HG02759 (cell line): ENCODE measurements at regions not wholly inside any gene's neighbourhood (a gene's known extent, or its start where the extent isn't known, plus 50 kb on each side); places are given as distances from the start of the nearest gene placed in this dataset.
"Not testable (repeated sequence)": the region's sequence is repeated elsewhere in the genome, so short reads cannot be mapped to it uniquely, and the experiment has no call there.

Source experiments
- ATAC-seq: cut with Tn5 transposase; IDR thresholded peaks from one replicate; pipeline ENCODE4 v1.9.1; 2021; ENCODE audit warnings: mild to moderate bottlenecking, moderate library complexity; ENCODE audit not compliant: unreplicated experiment

DNA sequence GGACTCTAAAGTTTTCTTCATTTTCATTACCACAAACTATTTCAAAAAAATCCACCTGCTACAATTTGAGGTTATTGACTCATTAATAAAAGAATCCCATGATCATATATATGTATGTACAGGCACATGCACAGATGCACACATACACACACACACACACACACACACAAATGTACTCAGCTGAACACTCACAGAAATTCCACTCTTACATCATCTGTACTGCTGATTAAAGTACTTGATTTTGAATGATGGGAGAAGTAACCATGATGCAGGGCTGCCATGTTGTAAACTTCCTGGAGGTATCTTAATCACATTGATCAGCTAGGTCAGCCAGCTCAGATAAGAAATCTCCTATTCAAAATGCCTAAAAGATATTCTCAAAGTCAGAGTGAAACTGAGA, 1313.2 kb upstream of the NRXN1 start:
- ATAC-seq, result no peak

DNA sequence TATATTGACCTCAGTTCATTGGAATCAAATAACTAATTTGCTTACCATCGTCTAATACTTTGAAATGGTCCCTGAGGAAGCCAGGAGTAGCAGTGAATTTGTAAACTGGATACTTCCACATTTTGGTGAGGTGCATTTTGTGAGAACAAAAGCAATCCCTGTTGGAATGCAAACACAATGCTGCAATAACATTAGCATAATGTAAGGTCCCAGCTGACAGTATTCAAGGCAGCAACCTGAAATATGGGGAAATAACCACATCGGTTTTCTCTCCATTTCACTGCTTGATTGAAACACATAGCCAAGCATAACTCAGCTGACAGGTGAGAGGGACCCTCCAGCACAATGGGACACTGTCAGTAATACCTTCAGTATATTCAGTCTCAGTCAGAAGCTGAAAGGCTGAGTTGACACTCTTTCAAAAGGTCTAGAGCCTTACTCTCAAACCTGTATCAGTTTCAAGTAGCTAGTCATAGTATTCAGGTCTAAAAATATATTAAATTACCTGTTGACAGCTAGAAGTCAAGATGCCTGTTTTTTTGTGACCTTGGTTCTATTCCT, 1311.9 kb upstream of the NRXN1 start:
- no peak for ATAC-seq

DNA sequence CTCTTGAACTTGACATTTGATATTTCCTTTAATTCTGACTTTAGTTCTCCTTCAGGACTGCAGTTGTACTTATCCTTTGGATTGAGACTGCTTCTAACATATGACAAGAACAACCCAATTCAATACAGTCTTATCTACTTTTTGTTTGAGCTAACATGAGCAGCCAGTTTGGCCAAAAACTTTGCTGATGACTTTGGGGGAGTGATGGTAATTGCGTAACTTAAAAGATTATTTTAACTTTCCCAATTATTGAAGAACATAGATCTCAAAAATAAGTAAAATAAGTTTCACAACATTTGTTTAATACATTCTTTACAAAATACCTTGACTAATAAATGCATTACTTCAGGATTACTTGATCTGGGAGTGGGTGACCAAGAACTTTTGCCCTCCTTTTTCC, 1311.1 kb upstream of the NRXN1 start:
- ATAC-seq, result no peak

DNA sequence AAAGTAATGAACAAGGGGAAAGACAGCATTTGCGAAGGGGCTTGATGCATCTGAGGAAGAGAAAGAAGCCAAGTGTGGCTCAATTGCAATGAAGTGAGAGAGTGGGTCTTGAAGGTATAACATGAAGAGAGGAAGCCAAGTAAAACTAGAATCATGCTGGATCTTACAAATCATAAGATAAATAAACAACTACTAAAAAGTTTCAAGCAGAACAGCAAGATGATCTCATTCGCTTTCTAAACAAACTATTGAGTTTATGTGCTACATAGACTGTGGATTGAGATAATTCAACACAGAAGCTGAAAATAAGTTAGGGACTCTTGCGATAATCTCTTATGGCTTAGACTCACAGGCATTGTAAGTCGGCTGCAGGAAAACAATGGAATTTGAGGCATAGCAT, 1310.5 kb upstream of the NRXN1 start:
- ATAC-seq, result no peak

DNA sequence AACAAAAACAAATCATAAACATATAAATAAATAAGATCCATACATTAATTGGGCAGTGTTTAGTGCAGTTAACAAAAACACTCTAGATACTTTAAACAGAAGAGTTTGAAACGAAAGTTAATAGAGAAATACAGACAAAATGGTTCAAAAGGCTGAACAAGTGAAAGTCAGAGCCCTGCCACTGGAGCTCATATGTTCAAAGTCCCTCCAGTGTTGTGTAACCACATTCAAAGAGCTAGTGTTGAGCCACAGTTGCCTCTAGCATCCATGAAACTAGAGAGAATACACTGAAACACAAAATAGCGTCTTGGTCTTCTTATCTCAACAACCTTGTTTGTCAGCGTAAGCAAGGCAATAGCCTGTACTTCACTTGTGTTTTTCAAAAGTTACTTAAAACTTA, 1309.8 kb upstream of the NRXN1 start:
- no peak for ATAC-seq

DNA sequence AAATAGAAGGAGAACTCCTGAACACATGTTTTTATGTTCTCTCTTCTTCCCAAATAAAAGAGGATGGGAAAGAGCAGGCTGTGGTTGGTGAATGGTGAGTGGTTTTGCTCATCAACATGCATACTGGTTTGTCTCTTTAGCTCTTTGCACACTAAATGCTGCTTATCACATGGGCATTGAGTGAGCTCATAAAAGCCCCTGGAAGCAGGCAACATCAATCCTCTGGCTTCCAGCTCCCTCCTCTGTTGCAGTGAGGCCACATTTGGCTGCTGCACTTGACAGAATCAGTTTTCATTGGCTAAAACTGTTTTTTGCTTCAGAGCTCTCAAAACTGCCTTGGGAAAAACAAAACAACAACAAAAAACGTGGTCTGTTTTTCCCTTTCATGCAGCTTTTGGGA, 1308.2 kb upstream of the NRXN1 start:
- ATAC-seq, result no peak

DNA sequence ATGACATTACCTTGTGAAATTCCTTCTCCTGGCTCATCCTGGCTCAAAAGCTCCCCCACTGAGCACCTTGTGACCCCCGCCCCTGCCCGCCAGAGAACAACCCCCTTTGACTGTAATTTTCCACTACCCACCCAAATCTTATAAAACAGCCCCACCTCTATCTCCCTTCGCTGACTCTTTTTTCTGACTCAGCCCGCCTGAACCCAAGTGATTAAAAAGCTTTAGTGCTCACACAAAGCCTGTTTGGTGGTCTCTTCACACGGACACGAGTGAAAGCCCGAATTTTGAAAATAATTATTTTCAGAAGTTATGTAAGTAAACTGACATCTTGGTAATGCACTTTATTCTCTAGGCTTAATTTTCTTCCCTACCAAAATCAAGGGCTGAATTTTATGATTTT, 1305.9 kb upstream of the NRXN1 start:
- not testable (repeated sequence) for ATAC-seq

DNA sequence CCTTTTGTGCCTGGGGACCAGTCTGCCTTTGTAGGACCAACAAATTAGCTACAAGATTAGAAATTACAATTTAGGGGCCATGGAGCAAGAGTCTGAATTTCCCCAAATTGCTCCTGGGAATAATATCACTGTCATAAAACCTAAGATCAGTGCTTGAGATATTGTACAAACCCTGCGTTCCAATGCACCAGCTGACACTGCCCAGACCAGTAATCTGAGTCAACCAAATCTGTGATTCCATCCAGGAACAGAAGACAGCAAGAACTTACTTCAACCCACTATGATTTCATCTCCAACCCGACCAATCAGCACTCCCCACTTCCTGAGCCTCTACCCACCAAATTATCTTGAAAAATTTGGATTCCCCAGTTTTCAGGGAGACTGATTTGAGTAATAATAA, 1305.0 kb upstream of the NRXN1 start:
- no peak for ATAC-seq

DNA sequence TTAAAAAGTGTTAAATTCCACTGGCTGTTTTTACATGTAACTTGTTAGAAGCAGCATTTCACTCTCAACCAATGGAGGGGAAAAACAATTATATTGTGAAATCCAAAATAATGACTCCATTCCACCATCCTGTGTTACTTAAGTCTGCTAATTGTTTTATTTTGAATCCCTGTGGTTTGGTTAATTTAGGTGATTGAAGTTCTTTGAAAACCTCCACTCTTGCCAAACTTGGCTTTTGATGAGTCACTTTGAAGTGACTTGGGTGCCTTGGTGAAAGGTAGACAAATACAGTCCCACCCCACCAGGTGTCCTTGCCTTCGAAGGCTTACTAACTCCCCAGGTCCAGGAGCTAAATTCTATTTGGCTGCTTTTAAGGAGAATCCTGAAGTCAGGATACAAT, 1303.8 kb upstream of the NRXN1 start:
- ATAC-seq, result no peak

DNA sequence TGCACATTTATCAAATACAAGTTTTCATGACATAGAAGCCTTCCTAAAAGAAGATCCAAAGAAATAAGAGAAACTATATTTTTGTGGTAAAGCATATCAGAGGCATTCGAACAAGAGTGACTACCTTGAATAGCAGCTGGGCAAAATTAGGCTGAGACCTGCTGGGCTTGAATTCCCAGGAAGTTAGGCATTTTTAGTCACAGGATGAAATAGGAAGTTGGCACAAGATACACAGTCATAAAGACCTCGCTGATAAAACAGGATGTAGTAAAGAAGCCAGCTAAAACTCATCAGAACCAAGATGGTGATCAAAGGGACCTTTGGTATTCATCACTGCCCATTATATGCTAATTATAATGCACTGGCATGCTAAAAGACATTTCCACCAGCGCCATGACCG, 1302.3 kb upstream of the NRXN1 start:
- no peak for ATAC-seq

DNA sequence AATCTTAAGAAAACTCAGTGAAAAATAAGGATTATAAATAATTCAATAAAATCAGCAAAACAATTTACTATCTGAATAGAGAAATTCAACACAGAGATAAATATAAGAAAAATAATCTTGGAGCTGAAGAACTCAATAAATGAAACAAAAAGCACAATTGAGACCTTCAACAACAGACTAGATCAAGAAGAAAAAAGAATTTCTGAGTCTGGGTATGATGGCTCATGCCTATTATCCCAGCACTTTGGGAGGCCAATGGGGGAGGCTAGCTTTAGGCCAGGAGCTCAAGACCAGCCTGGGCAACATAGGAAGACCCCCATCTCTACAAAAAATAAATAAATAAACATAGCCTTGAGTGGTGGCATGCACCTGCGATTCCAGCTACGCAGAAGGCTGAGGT, 1295.7 kb upstream of the NRXN1 start:
- ATAC-seq, result no peak

DNA sequence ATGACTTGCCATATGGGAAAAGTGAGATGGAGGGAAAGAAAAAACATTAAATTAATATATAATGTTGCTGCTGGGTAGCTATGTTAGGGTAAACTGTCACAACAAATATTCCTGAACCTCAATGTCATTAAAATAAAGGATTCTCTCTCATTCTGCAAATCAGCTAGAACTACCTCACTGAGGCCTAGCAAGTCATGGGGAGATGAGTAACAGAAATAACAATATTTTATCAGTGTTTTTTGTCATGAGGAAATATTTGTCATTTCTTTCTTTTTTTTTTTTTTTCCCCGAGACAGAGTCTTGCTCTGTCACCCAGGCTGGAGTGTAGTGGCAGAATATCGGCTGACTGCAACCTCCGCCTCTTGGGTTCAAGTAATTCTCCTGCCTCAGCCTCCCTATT, 1282.3 kb upstream of the NRXN1 start:
- ATAC-seq, result no peak

DNA sequence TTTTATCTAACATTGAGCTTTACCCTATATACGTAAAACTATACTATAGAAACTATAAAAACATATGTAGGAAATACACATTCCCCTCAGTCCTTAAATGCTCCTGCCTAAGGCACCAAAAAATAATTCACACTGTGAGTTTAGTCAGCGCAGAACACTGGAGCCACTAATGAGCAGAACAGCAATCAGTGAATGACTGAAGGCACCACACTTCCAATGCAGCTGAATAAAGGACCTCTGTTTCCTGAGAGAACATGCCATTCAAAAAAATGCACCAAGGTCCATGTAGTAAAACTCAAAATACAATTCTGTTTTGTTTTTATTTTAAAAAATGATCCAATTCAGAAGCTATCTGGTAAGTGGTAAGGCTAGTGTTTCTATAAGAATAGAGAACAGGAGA, 1280.6 kb upstream of the NRXN1 start:
- ATAC-seq, result no peak

DNA sequence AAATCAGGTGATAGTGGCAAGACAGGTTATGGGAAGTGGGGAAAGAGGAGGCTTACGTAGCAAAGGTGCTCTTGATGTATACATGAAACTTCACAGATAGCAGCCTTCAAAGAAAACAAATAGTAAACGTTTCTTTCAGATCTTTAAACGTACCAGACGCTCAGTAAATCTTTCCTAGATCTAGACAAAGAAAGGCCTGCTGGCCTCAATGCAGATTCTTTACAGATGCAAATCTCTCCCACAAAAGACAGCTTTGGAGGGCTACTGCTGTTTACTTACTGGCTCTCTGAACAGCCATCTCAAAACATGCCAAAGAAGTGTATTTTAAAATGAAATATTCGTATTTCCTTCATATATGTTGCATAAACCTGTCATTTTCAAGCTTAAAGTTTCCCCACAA, 1279.9 kb upstream of the NRXN1 start:
- ATAC-seq, result no peak

DNA sequence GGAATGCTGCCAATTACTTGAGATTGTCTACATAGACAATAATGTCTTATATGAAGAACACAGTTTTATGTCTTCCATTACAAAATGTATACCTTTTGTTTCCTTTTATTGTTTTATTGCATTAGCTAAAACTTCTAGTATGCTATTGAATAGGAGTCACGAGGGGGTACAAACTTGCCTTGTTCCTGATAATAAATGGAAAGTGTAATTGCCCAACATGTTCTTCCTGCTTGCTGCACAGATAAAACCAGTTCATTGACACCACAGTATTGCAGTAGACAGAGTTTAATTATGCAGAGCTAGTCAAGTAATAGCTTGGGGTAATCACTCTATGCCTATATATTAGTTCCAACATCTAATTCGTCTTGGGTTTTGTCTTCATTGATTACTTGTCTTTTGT, 1276.2 kb upstream of the NRXN1 start:
- no peak for ATAC-seq

DNA sequence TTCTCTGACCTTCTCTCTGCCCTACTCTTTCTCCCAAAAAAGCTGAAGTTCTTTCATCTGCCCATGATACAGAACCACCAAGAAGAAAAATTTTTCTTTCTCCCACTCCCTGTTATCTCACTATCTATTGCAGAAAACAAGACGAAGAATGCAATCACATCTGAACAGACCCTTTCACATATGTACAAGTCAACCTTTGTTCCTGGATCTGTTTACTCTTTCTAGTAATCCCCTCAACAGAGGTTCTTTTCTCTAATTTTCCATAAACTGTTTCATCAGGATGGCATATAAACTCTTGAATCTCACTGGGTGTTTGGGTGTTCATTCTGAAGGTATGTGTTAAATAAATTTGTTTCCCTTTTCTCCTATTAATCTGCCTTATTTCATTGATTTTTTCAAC, 1262.7 kb upstream of the NRXN1 start:
- no peak for ATAC-seq

DNA sequence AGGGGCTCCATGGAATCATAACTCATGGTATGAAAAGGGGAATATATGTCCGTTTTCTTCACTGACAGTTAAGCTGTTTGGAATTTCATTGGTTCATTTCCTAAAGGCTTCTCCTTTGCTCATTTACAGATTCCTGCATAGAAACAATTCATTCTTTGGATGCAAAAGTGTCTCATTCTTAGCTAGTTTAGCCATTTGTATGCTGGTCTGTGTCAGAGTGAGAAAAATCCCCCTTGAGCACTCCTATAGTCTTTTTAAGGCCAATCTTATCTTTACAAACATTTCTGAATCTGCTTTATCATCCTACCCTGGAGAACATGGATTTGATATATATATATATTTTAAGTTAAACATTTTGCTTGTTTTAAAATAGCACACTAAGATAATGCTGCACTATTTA, 1260.9 kb upstream of the NRXN1 start:
- ATAC-seq, result no peak

DNA sequence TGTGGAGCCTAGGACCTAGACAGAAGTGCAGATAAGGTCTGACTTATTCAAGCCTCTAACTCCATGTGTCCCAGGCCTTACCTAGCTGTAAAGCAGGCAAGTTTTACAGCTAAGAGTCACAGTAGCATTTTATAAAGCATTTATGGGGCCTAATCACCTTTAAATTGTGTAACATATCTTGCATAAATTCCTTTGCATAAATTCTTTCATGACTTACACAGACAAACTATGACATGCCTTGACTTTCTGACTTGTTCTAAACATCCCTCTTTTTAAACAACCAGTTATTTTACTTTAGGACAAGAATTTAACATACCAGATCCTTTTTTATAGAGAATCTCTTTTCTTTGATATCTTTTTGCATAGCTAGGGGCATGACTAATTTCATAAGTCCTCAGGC, 1257.8 kb upstream of the NRXN1 start:
- ATAC-seq, result no peak

DNA sequence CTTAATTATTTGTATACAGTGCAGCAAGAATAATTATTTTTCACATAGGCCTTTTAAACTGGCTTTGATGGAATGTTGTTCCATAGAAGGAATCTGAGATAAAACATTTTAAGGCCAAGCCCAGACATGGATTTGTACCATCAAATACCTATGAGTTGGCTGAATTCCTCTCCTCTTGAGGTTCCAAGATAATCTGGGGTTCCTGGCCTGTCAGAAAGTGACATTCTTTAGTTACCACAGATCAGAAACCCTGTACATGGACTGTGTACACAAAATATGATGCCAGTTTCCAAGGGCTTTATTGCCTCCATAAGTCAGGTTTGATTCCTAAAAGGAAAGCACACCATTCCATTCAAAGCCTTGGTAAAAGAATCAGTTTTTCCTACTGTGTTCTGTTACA, 1256.7 kb upstream of the NRXN1 start:
- ATAC-seq, result no peak

DNA sequence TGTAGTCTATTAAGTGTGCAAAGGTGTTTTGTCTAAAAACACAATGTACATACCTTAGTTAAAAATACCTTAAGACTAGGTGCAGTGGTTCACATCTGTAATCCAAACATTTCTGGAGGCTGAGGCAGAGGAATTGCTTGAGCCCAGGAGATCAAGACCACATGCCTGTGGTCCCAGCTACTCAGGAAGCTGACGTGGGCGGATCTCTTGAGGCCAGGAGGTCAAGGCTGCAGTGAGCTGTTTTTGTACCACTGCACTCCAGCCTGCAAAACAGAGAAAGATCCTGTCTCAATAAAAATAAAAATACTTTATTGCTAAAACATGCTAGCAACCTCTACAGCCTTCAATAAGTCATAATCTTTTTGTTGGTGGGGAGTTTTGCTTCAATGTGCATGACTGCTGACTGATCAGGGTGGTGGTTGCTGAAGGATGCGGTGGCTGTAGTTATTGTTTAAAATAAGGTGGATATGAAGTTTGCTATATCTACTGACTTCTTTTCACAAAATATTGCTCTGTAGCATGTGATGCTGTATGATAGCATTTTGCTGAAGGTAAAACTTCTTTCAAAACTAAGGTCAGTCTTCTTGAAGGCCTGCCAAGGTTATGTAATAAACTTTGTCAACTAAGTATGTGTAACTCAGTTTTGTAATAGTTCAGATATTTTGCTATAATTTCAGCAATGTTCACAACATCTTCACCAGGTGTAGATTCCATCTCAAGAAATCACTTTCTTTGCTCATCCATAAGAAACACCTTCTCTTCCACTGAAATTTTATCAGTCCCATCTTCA, 1238.0 kb upstream of the NRXN1 start:
- no peak for ATAC-seq

DNA sequence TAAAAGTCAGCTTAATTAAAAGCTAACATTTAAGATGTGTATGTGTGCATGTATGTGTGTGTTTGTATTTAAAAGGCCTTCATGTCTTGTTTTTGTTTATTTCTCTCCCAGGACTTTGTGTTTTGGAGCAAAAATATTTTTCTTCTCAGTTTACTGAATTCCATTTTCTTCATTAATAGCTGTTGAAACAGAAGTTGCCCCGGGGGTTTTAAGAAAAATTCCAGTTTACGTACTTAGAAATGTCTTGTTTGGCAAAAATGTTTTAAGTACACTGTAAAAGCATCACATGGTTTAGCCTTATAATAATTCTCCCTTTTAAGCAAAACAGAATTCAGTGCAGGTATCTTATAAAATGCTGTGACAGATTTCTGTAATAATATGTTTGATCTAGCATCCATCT, 1233.0 kb upstream of the NRXN1 start:
- no peak for ATAC-seq

DNA sequence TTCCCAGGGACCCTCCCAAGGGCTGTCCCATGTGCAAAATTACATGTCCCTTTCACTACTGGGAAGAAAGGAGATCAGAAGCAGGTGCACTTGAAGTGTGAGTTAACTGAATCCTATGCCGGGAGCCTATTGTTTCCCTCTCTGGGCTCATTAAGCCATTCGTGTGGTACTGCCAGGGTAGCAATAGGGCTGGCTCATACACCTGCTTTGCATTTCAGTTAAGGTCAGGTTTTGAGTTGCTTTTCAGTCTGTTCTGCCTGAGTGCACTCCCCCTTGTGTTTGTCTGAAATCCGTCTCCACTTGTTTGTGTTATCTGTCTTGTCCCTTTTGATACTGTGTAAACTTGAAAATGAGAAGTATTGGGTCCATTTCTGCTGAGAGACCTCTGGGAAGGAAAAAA, 1232.6 kb upstream of the NRXN1 start:
- ATAC-seq, result no peak

DNA sequence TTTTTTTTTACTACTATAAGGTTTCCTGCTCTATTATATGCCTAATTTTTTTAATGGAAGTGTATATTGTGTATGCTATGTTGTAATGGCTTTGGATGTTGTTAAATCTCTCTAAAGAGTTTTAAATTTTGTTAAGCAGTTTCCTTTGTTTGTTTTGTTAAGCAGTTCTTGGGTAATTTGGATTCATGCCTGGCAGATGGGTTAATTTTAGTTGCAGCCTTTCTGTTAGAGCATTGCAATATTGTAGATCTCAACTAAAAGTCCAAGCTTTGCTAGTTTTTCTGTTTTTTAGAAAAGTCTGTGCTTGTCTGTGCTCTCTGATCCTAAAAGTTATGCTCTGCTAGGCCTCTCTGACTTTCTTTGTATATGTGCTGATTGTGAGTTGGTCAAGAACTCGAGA, 1229.0 kb upstream of the NRXN1 start:
- no peak for ATAC-seq
